Endothelial cell of umbilical vein (primary cell): ENCODE measurements at regions not wholly inside any gene's neighbourhood (a gene's known extent, or its start where the extent isn't known, plus 50 kb on each side); places are given as distances from the start of the nearest gene placed in this dataset.
"Not testable (repeated sequence)": the region's sequence is repeated elsewhere in the genome, so short reads cannot be mapped to it uniquely, and the experiment has no call there.

ENCODE experiments used
- EZH2 ChIP-seq: IDR thresholded peaks from 2 replicates; pipeline ENCODE4 v1.6.1; 2012; ENCODE audit warnings: borderline replicate concordance, low read depth, mild to moderate bottlenecking, moderate library complexity, low read length, inconsistent platforms; ENCODE audit not compliant: severe bottlenecking
- FOS ChIP-seq: IDR thresholded peaks from 2 replicates; pipeline ENCODE4 v1.6.1; 2011; ENCODE audit warnings: mild to moderate bottlenecking, low read length, moderate library complexity, borderline replicate concordance; ENCODE audit not compliant: insufficient read depth
- GATA2 ChIP-seq: IDR thresholded peaks from 2 replicates; pipeline ENCODE4 v1.7.0; 2011; ENCODE audit warnings: low read depth, mild to moderate bottlenecking, moderate library complexity, mixed read lengths, low read length; ENCODE audit not compliant: insufficient read length, insufficient read depth
- JUN ChIP-seq: IDR thresholded peaks from 2 replicates; pipeline ENCODE4 v1.6.1; 2011; ENCODE audit warnings: borderline replicate concordance, low read depth; ENCODE audit not compliant: insufficient read length, insufficient read depth
- MYC ChIP-seq: IDR thresholded peaks from one replicate; pipeline ENCODE4 v1.6.1; 2011; ENCODE audit warnings: mild to moderate bottlenecking, low read depth, low read length
- POLR2A ChIP-seq: IDR thresholded peaks from 2 replicates; pipeline ENCODE4 v1.6.1; 2012; ENCODE audit warnings: low read depth, mild to moderate bottlenecking, control low read depth, low read length
- POLR2AphosphoS5 ChIP-seq: IDR thresholded peaks from 2 replicates; pipeline ENCODE4 v1.6.1; 2012; ENCODE audit warnings: low read depth, mild to moderate bottlenecking, control low read depth, low read length, moderate library complexity; ENCODE audit not compliant: insufficient read depth
- TF ChIP-seq, protein P1 (sequence below), 2 donors: IDR thresholded peaks; 1 replicate in 1 of 2; 2 replicates in 1 of 2; pipeline ENCODE4 v1.5.1; 2011; ENCODE audit warnings: low read length in 2 of 2, mild to moderate bottlenecking in 2 of 2, moderate library complexity in 2 of 2, control low read depth in 1 of 2, inconsistent platforms in 1 of 2, low read depth in 1 of 2; ENCODE audit not compliant: insufficient read depth in 1 of 2; ENCODE audit errors: extremely low read depth in 1 of 2
- TF ChIP-seq, protein P2 (sequence below): IDR thresholded peaks from 2 replicates; pipeline ENCODE4 v1.6.1; 2011; ENCODE audit not compliant: insufficient read depth, insufficient read length

DNA sequence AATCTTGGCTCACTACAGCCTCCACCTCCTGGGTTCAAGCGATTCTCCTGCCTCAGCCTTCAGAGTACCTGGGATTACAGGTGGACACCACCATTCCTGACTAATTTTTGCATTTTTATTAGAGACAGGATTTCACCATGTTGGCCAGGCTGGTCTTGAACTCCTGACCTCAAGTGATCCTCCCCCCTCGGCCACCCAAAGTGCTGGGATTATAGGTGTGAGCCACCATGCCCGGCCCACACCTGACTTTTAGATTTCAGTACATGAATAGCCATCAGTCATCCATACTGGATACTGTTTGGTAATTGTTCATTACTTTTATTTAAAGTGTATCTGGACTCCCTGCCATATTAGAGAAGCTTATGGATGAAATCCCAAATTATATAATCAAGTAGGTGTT is 82.6 kb upstream of the DCC start:
- not testable (repeated sequence) for TF ChIP-seq GATA2, POLR2AphosphoS5, POLR2A, EZH2, JUN, FOS, MYC
- TF ChIP-seq, protein P1, sequence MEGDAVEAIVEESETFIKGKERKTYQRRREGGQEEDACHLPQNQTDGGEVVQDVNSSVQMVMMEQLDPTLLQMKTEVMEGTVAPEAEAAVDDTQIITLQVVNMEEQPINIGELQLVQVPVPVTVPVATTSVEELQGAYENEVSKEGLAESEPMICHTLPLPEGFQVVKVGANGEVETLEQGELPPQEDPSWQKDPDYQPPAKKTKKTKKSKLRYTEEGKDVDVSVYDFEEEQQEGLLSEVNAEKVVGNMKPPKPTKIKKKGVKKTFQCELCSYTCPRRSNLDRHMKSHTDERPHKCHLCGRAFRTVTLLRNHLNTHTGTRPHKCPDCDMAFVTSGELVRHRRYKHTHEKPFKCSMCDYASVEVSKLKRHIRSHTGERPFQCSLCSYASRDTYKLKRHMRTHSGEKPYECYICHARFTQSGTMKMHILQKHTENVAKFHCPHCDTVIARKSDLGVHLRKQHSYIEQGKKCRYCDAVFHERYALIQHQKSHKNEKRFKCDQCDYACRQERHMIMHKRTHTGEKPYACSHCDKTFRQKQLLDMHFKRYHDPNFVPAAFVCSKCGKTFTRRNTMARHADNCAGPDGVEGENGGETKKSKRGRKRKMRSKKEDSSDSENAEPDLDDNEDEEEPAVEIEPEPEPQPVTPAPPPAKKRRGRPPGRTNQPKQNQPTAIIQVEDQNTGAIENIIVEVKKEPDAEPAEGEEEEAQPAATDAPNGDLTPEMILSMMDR (IDR thresholded peaks at IDR 0.05; ENCODE audit: extremely low read depth in 1 of 2, insufficient read depth in 1 of 2, low read depth in 1 of 2, low read length in 2 of 2): not testable (repeated sequence)
- TF ChIP-seq, protein P2, sequence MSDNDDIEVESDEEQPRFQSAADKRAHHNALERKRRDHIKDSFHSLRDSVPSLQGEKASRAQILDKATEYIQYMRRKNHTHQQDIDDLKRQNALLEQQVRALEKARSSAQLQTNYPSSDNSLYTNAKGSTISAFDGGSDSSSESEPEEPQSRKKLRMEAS: not testable (repeated sequence)
